HG02610 (cell line): ENCODE measurements at regions not wholly inside any gene's neighbourhood (a gene's known extent, or its start where the extent isn't known, plus 50 kb on each side); places are given as distances from the start of the nearest gene placed in this dataset.
"Not testable (repeated sequence)": the region's sequence is repeated elsewhere in the genome, so short reads cannot be mapped to it uniquely, and the experiment has no call there.

ENCODE experiments used
- ATAC-seq: cut with Tn5 transposase; IDR thresholded peaks from one replicate; pipeline ENCODE4 v1.9.1; 2021; ENCODE audit warnings: mild to moderate bottlenecking, moderate library complexity; ENCODE audit not compliant: unreplicated experiment

DNA sequence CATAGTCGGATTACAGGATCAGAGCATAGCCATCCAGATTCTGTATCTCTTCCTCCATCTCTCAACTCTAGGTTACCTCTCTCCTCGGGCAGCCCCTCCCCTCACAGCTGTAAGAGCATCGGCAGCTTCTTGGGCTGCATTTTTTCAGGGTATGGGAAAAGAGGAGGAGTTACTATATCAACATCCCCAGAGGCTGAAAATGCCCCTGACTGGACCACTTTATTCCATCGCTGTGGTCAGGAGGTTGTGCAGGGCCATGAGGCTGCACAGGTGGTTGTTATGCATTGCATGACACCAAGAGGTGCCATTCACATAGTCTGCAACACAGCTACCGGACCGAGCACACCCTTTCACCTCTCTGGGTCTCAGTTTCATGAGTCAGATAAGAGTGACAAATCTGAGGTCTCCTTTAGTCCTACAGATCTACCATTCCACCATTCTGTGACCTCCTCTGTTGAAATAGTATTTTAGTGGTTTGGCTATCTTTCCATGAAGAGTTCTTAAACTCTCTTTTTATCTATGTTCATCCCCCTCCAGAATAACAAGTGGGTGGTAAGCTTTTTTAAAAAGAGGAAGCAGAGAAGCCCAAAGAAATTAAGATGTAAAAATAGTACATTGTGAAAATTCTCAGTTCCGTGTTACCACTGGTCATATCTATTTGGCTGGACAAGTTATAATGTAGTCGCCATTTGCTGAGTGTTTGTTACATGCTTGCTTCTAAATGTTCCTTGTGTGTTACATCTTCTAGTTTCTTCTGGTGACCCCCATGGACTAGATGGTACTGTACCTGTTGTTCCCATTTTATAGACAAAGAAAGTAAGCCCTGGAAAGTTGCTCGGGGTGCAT, 56.6 kb upstream of the SLC1A4 start:
- peak; percentile 86 for ATAC-seq

DNA sequence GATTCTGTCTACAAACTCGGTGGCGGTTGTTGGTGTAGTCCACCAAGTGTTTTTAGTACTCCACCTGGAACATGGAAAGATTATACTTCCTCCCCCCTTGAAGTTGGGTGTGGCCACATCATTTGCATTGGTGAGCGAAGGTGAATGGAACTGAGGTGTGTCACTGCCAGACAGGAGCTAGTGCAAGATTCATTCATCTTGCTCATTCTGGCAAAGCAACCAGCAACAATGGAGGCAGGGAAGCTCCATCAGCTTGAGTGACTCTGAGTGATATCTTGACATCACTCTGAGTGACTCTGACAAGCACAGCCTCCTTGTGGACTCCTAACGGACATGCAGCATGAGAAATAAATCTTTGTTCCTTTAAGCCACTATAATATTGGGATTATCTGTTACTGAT, 54.7 kb upstream of the SLC1A4 start:
- ATAC-seq: no peak

DNA sequence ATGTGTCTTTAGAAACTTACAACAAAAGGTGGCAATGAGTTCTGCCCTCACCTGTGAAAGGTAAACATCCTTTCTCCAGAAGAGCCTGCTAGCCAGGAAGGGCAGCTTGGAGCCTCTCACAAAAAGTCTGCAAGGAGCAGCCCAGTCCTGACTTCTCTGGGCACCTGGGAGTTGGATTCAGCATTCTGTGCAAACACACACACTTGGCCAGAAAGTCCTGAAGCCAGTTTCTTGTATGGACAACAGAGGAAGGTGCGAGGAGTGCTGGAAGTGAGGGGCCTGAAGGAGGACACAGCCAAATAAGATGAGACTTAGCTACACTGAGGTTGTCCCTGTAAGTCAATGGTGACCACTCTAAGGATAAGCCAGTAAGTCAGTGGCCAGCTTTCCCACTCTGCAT, 52.4 kb upstream of the SLC1A4 start:
- no peak for ATAC-seq

DNA sequence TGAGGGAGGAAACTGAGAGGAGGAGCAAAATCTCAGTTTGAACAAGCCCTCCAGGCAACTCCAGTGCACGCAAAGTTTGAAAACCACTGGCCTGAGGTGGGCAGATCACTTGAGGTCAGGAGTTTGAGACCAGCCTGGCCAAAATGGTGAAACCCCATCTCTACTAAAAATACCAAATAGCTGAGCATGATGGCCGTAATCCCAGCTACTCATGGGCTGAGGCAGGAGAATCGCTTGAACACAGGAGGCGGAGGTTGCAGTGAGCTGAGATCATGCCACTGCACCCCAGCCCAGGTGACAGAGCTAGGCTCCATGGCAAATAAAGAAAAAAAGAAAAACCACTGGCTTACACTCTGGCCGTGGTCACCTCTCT, 51.9 kb upstream of the SLC1A4 start:
- ATAC-seq: not testable (repeated sequence)

GRCh38 chr2:64937687-64938491, 51.3 kb upstream of the SLC1A4 start:
- peak; percentile 36 for ATAC-seq

- ATAC-seq: no peak
Observed at GRCh38 chr2:64938607-64939285, 50.5 kb upstream of the SLC1A4 start.

GRCh38 chr2:64939332-64939917, 49.8 kb upstream of the SLC1A4 start:
- peak; percentile 48 for ATAC-seq
